ENCODE measurements at regions not wholly inside any gene's neighbourhood (a gene's known extent, or its start where the extent isn't known, plus 50 kb on each side); places are given as distances from the start of the nearest gene placed in this dataset.

GRCh38 chrX:44400161-44400560 is 56.7 kb upstream of the EFHC2 start:
- H3K36me3 Mint-ChIP-seq (ENCODE audit: insufficient read depth in 1 of 3, low read depth in 3 of 3) = peaks cover 0 to 3% (median 0%) of the 10 kb centered on the region in 3 experiments; a peak in 2 of 7 replicates
- no peak overlapping the region for H2BK12ac ChIP-seq (ENCODE audit: insufficient read length, low read depth, low read length)
- no peak overlapping the region for H3K27ac Mint-ChIP-seq
- DNase-seq = no peak
- peaks cover 48 to 55% of the 10 kb centered on the region in 2 experiments for H3K9me3 Mint-ChIP-seq
- no peak overlapping the region for H3K56ac ChIP-seq (ENCODE audit: insufficient read length, low read depth, low read length)
- H4K91ac ChIP-seq (ENCODE audit: insufficient read length, low read depth, low read length) = no peak overlapping the region
- no peak overlapping the region for H3K23ac ChIP-seq (ENCODE audit: insufficient read length, low read depth, low read length)
- H3K18ac ChIP-seq (ENCODE audit: insufficient read length, low read depth, low read length) = no peak overlapping the region
- H3K4me3 Mint-ChIP-seq = no peak overlapping the region
- H3K27me3 ChIP-seq (ENCODE audit: insufficient read depth, low read length) = no peaks in the 10 kb centered on the region
- no CpG with 5 or more reads among the region's 4 CpGs for WGBS (ENCODE audit: extremely low coverage, insufficient read length, low lambda C conversion rate)
- H3K4ac ChIP-seq (ENCODE audit: low read depth, low read length) = no peak overlapping the region
- no peak overlapping the region for H4K5ac ChIP-seq (ENCODE audit: insufficient read length, low read depth, low read length)
- H3T11ph ChIP-seq (ENCODE audit: low read length) = no peak overlapping the region
- no peaks in the 10 kb centered on the region for H4K20me1 ChIP-seq (ENCODE audit: control insufficient read depth, insufficient read depth, insufficient read length)
- H3K9me3 ChIP-seq (ENCODE audit: control insufficient read depth, low read depth, low read length) = peaks cover 18% of the 10 kb centered on the region
- H2AFZ ChIP-seq (ENCODE audit: low read length) = no peak overlapping the region
- no peak overlapping the region for H3K9ac ChIP-seq (ENCODE audit: extremely low read depth, insufficient read length, low read length)
- H3K14ac ChIP-seq (ENCODE audit: insufficient read depth, low read length) = no peak overlapping the region
- no peak overlapping the region for H2BK5ac ChIP-seq (ENCODE audit: insufficient read length, low read length)
- no peak for TF ChIP-seq CTCF (conservative IDR thresholded peaks at IDR 0.05)
- H2BK20ac ChIP-seq (ENCODE audit: low read depth, low read length, poor library complexity, severe bottlenecking) = no peak overlapping the region
- H3K79me1 ChIP-seq (ENCODE audit: insufficient read depth, low read depth, low read length, poor library complexity, severe bottlenecking) = no peaks in the 10 kb centered on the region
- H3K23me2 ChIP-seq (ENCODE audit: insufficient read length, low read depth, low read length, poor library complexity, severe bottlenecking) = no peaks in the 10 kb centered on the region
- H3K4me2 ChIP-seq (ENCODE audit: insufficient read depth, insufficient read length, low read length) = no peak overlapping the region
- no peak overlapping the region for H2BK15ac ChIP-seq (ENCODE audit: low read depth, low read length)
- H2AK5ac ChIP-seq (ENCODE audit: insufficient read length, low read length) = no peak overlapping the region
- H3K79me2 ChIP-seq (ENCODE audit: insufficient read depth, low read length) = no peaks in the 10 kb centered on the region
- no peak overlapping the region for H3K27ac ChIP-seq (ENCODE audit: insufficient read length, low read depth, low read length)
- H3K27me3 Mint-ChIP-seq (ENCODE audit: low read depth) = no peaks in the 10 kb centered on the region
- H3K4me1 ChIP-seq (ENCODE audit: insufficient read depth, low read length) = no peaks in the 10 kb centered on the region
- H2BK120ac ChIP-seq (ENCODE audit: low read depth, low read length, poor library complexity, severe bottlenecking) = no peak overlapping the region
- no peaks in the 10 kb centered on the region for H3K4me1 Mint-ChIP-seq
- H4K8ac ChIP-seq (replicated peaks; ENCODE audit: insufficient read length, low read depth, low read length) = no peak overlapping the region

Measured in H9 (cell line).